ENCODE measurements at regions not wholly inside any gene's neighbourhood (a gene's known extent, or its start where the extent isn't known, plus 50 kb on each side); places are given as distances from the start of the nearest gene placed in this dataset.

- no peaks in the 10 kb centered on the region for H3K27me3 ChIP-seq (ENCODE audit: control insufficient read depth in 1 of 2, insufficient read depth in 2 of 2, low read length in 2 of 2)
- POLR2A ChIA-PET = no interaction called here
- no peak overlapping the region for H3K4me3 ChIP-seq (ENCODE audit: low read length)
- peaks cover 0 to 8% of the 10 kb centered on the region in 2 experiments for H3K9me3 ChIP-seq (ENCODE audit: control insufficient read depth in 1 of 2, insufficient read depth in 1 of 2, low read length in 2 of 2)
- H3K36me3 ChIP-seq (ENCODE audit: insufficient read depth, low read length) = no peaks in the 10 kb centered on the region
- CTCF ChIA-PET = no interaction called here
- H3K27me3 Mint-ChIP-seq = peaks cover 7% of the 10 kb centered on the region
- intact Hi-C loops (cut with DNase I, micrococcal nuclease) = no loop called here
- no peaks in the 10 kb centered on the region for H3K4me1 ChIP-seq (ENCODE audit: insufficient read depth, low read length)
- no peaks in the 10 kb centered on the region for H3K9me3 Mint-ChIP-seq
- H3K4me3 Mint-ChIP-seq = no peak overlapping the region
- H3K27ac Mint-ChIP-seq = no peak overlapping the region
- H3K27ac ChIP-seq (ENCODE audit: low read depth in 1 of 2, low read length in 2 of 2) = no peak overlapping the region
- ATAC-seq (ENCODE audit: poor library complexity) (no peak), DNase-seq (no peak)
- no peak for TF ChIP-seq CTCF (IDR thresholded peaks at IDR 0.05)
- H3K36me3 Mint-ChIP-seq (ENCODE audit: low read depth) = no peaks in the 10 kb centered on the region
- no peaks in the 10 kb centered on the region for H3K4me1 Mint-ChIP-seq (ENCODE audit: low read depth)
These were observed 350.9 kb upstream of the NBEA start for GRCh38 chr13:34591129-34591528.

GRCh38 chr13:34591900-34592529 is 350.1 kb upstream of the NBEA start:
- no peaks in the 10 kb centered on the region for H3K27me3 ChIP-seq (ENCODE audit: control insufficient read depth in 1 of 2, insufficient read depth in 2 of 2, low read length in 2 of 2)
- no peak for TF ChIP-seq CTCF (IDR thresholded peaks at IDR 0.05)
- Mint-ChIP-seq H3K4me1 (ENCODE audit: low read depth) (no peaks in the 10 kb centered on the region), H3K27me3 (peaks cover 7% of the 10 kb centered on the region), H3K9me3 (no peaks in the 10 kb centered on the region), H3K27ac (no peak overlapping the region), H3K36me3 (ENCODE audit: low read depth) (no peaks in the 10 kb centered on the region), H3K4me3 (no peak overlapping the region)
- no peaks in the 10 kb centered on the region for H3K36me3 ChIP-seq (ENCODE audit: insufficient read depth, low read length)
- no peak for DNase-seq
- H3K4me3 ChIP-seq (ENCODE audit: low read length) = no peak overlapping the region
- intact Hi-C loops (cut with DNase I, micrococcal nuclease) = no loop called here
- H3K9me3 ChIP-seq (ENCODE audit: control insufficient read depth in 1 of 2, insufficient read depth in 1 of 2, low read length in 2 of 2) = peaks cover 0 to 8% of the 10 kb centered on the region in 2 experiments
- no peak overlapping the region for H3K27ac ChIP-seq (ENCODE audit: low read depth in 1 of 2, low read length in 2 of 2)
- ChIA-PET CTCF (no interaction called here), POLR2A (no interaction called here)
- ATAC-seq (ENCODE audit: poor library complexity) = no peak
- H3K4me1 ChIP-seq (ENCODE audit: insufficient read depth, low read length) = no peaks in the 10 kb centered on the region

GRCh38 chr13:34593658-34594057 is 348.4 kb upstream of the NBEA start:
- Histone ChIP-seq H3K27me3 (ENCODE audit: control insufficient read depth in 1 of 2, insufficient read depth in 2 of 2, low read length in 2 of 2) (no peaks in the 10 kb centered on the region), H3K4me1 (ENCODE audit: insufficient read depth, low read length) (no peaks in the 10 kb centered on the region), H3K27ac (ENCODE audit: low read depth in 1 of 2, low read length in 2 of 2) (no peak overlapping the region), H3K9me3 (ENCODE audit: control insufficient read depth in 1 of 2, insufficient read depth in 1 of 2, low read length in 2 of 2) (no peaks in the 10 kb centered on the region), H3K4me3 (ENCODE audit: low read length) (no peak overlapping the region), H3K36me3 (ENCODE audit: insufficient read depth, low read length) (no peaks in the 10 kb centered on the region)
- ChIA-PET POLR2A (no interaction called here), CTCF (no interaction called here)
- Mint-ChIP-seq H3K36me3 (ENCODE audit: low read depth) (no peaks in the 10 kb centered on the region), H3K4me1 (ENCODE audit: low read depth) (no peaks in the 10 kb centered on the region), H3K4me3 (no peak overlapping the region), H3K9me3 (no peaks in the 10 kb centered on the region), H3K27ac (no peak overlapping the region), H3K27me3 (peaks cover 7% of the 10 kb centered on the region)
- ATAC-seq (ENCODE audit: poor library complexity) (no peak), DNase-seq (no peak)
- intact Hi-C loops (cut with DNase I, micrococcal nuclease) = no loop called here
- TF ChIP-seq CTCF (IDR thresholded peaks at IDR 0.05) = no peak
